GM19240 (cell line): ENCODE measurements at regions not wholly inside any gene's neighbourhood (a gene's known extent, or its start where the extent isn't known, plus 50 kb on each side); places are given as distances from the start of the nearest gene placed in this dataset.
"Not testable (repeated sequence)": the region's sequence is repeated elsewhere in the genome, so short reads cannot be mapped to it uniquely, and the experiment has no call there.

Experiments
- DNase-seq: peaks from one replicate; pipeline ENCODE4 v3.0.0; 2011; ENCODE audit warnings: low spot score; ENCODE audit not compliant: insufficient read length

- no peak for DNase-seq
Measured at GRCh38 chr12:76664731-76665130, 99.2 kb upstream of the ZDHHC17 start.

GRCh38 chr12:76666290-76666835, 97.6 kb upstream of the ZDHHC17 start:
- no peak for DNase-seq

GRCh38 chr12:76669981-76670380, 93.9 kb upstream of the ZDHHC17 start:
- no peak for DNase-seq

- DNase-seq = no peak
Measured at GRCh38 chr12:76670776-76671175, 93.1 kb upstream of the ZDHHC17 start.

DNA sequence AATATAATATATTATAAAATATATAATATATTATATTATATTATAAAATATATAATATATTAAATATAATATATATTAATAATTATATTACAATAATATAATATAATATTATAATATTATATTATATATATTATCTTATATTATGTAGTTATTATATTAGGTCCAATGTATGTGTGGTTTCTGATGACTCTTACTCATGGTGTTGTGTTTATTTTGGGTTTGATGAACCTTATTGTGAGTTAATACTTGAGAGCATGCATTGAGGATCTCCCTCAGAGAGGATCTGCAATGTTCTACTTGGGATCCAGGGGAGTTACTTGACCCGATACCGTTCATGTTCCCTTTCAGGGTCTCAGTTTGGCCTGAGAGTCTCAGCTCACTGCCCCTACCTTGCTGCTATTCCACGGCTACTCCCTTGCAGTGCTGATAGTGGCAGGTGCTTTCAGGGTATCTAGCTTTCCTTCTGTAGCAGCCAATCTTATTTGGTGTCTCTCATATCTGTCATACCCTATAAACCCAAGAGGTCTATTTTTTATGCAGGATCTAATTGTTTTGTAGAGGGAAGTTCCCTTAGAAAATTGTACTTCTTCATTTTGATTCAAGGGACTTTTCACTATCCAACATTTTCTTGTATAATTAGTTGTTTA, 89.1 kb upstream of the ZDHHC17 start:
- DNase-seq = no peak

DNA sequence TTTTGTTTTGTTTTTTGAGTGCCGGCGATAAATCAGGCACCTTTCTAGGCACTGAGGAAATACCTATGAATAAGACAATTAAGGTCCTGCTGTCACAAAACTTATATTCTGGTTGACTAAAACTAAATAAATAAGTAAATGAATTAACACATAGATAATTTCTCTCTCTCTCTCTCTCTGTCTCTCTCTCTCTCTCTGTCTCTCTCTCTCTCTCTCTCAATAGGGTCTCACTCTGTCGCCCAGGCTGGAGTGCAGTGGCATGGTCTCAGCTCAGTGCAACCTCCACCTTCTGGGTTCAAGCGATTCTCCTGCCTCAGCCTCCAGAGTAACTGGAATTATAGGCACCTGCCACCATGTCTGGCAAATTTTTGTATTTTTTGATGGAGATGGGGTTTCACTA, 87.7 kb upstream of the ZDHHC17 start:
- not testable (repeated sequence) for DNase-seq

DNA sequence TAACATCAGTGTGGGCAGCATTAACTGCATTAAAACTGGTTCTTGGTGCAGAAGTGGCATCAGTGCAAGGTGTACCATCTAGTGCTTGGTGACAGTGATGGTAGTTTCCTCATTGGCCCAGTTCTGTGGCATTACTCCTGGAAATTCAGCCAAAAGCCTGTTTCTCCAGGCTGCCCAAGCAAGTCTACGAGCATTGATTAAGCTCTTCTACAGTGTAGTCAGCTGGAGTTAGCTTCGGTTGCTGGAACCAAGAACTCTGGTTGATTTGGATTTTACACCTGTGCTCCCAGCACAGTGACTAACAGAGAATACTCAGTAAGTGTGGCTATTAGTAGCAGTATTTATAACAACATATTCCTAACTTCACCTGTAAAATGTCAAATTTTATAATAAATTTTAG, 84.9 kb upstream of the ZDHHC17 start:
- no peak for DNase-seq

DNA sequence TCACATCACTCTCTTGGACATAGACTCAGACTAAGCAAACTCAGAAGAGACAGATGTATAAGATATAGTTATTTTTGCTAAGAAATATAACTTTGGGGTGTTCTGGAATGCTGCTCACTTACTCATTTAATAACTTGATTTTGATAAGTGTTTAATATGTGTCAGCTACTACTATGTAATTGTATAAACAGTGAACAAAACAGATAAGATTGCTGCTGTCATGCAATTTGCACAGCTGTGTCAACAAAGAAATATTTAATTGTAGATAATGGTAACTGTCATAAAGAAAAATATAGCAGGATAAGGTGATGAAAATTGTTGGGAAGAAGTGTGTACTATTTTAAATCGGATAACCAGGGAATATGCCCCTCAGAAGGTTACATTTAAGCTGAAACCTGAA, 84.1 kb upstream of the ZDHHC17 start:
- DNase-seq = no peak

DNA sequence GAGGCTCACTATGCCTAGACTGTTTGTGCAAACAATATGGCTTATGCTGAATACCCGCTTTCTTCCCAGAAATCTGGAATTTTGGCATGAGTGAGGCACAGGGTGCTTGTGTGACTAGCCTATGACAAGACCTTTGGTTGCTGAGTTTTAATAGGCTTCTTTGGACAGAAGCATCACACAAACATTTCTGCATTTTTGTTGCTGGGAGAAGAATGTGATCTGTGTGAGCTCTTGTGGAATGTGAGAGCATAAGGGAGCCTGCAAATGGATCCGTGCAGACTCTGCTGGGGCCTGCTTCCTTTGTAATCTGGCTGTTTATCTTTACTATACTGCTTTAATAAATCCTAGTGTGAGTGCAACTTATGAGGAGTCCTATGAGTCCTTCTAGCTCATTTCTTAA, 83.0 kb upstream of the ZDHHC17 start:
- no peak for DNase-seq

DNA sequence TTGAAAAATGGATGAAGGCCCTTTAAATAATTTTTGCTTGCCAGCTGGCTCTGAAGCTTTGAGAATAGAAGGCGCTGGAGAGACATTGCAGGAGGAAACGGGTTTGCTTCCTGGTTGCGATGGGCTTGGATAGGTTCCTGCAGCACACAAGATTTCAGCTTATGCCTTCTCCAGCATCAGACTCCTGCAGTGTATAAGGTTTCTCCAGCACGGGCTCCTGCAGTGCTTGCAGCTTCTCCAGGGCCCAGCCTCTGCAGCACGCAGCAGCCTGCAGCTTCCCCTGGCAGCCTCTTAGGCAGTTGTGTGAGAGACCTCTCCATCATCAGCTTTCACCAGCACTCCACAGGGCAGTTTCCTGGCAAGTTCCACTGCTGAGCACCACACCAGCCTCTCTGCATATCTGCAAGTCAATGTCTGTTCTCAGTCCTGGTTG, 78.7 kb upstream of the ZDHHC17 start:
- DNase-seq = no peak

DNA sequence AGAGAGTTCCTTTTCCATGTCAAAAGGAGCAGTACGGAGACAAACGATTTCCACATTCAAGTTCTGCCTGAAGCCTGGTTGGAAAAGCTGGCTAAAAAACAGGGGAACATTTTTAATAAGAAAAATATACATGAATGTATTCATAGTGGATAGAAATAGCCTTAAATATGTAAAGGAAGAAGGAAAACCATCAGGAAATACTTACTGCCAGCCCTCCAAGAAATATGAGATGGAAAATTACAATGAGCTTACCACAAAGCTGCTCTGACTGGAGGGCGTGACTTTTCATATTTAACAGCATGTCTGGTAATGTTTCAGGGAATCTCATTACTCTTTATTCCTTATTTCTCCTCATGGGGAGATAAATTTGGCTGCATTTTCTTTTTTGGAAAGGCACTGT, 75.9 kb upstream of the ZDHHC17 start:
- no peak for DNase-seq

GRCh38 chr12:76688631-76689030, 75.3 kb upstream of the ZDHHC17 start:
- no peak for DNase-seq

DNA sequence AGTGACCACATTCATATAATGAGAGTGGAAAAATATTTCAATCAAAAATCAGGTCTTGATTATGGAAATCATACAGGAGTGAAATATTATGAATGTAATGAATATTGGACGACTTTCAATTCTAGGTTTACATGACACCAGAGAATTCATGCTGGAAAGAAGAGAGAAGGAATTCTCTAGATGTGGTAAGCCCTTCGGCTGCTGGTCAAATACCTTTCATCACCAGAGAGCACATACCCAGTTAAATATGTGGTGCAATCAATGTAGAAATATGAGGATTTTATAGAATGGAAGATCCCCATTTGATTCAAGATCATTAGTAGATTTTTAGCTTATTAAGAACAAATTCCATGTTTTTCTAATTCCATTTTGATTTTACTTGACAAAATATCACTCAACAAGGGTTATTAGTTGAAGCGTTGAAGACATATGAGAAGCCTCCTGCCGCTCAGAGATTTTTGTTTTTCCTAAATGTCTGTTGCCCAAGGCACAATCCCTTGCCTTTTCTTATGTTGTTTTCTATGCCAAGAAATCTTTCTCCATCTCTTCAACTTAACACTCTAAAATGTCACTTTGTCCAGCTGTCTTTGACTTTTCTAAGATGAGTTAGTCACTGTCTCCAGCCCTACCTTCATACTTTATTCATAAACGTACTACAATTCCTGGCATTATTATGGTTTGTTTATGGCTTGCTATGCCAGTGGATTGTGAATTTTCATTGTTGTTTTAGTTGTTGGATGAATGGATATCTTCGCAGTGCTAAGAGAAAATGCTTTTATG, 72.8 kb upstream of the ZDHHC17 start:
- no peak for DNase-seq

GRCh38 chr12:76692846-76693245, 71.1 kb upstream of the ZDHHC17 start:
- no peak for DNase-seq

DNA sequence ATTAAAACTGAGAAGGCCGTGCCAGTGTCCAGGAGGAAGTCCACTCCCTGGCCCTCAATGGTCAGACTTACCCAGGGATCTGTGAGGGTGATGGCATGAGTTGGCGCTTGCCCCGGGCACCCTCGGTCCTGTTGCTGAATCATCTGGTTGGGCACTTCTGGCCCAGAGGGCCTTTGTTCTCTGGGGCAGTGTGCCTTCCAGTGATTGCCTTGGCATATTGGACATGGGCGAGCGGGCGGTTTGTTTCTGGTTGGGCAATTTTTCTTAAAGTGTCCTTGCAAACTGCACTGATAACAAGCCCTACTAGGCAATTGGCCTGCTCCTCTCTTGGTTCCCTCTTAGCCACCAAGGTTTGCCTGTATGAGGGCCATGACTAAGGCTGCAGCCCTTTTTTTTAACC, 69.5 kb upstream of the ZDHHC17 start:
- DNase-seq = no peak

DNA sequence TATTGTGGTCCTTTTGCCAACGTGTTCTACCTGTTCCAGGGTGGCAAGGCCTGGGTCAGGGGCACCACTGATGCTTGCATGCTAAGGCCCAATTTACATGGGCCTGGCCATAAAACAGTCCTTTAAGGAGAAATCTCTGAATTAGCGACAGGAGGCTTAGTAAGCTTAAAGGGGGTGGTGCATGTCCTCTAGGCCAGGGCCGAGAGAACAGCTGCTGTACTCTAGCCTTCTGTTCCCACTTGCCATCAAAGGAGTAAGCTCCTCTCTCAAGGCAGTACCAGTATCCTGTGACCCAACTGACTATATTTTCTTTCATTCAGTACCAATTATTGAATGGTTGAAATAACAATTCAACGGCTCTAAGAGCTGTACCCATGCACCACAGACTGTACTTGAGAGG, 67.7 kb upstream of the ZDHHC17 start:
- DNase-seq = no peak

DNA sequence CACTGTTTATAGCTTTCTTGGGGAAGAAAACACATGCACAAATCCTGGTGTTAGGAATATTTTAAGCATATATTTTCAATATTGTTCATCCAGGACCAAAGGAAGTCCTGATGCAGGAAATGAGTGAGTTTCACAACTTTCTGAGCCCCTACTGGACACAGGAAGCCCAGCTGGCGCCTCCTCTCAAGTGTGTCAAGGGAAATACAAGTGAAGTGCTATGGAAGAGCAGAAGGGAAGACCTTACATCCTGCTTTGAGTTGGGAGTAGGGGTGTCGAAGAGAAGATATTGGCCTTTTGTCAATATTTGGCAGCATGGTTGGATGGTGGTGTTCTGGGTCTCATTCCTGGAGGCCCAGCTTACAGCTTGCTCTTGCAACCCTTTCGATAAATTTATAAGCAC, 66.1 kb upstream of the ZDHHC17 start:
- DNase-seq = no peak

DNA sequence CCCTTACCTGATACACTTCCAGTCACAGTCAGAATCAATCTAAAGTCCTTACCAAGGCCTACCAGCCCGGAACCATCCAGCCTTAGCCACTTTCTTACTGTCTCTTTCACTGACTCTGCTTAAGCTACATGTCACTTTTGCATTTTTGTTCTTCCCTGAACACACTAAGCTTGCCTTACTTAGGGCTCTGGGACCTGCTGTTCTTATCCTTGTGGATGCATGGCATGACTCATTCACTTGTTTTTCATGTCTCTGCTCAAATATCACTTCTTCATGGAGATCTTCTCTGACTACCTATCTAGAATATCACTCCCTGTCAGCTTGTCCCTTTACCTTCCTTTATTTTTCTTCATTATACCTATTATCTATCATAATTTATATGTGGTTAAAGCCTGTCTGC, 65.6 kb upstream of the ZDHHC17 start:
- DNase-seq = no peak

DNA sequence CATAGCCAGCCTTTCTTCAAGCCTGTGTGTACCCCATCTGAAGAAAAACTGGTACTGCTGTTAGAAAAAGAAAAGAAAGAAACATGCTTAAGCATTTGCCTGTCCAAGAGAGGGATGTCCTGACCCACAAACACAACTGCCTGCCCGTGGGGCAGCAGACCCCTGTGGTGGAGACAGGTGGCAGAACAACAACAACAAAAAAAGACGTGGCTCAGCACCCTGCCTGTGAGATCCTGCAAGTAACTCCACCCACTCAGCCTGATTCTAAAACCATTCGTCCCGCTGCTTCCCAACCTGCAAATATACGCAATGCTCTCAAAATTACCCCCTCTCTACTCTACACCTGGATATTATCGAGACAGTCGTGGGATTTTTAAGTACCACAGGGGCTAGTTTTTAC, 64.9 kb upstream of the ZDHHC17 start:
- no peak for DNase-seq

- DNase-seq = no peak
Measured at GRCh38 chr12:76701690-76702089, 62.2 kb upstream of the ZDHHC17 start.

- no peak for DNase-seq
Measured at GRCh38 chr12:76702946-76703345, 61.0 kb upstream of the ZDHHC17 start.

GRCh38 chr12:76704693-76705092, 59.2 kb upstream of the ZDHHC17 start:
- no peak for DNase-seq

DNA sequence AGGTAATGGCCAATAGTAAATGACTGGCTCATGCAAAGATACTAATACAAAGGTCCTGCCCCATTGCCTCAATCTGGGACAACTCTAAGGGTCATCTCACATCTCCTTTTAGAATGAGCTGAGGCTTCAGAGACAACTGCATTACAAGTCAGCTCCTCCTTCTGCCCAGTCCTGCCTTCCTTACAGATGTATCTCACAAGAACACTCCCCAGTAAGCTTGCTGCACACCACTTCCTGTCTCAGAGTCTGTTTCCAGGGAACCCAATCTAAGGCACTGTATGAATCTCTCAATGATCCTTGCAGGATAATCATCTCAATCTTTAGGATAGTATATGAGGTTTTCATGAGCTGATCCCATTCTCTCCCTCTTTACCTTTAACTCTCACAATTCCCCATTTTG, 57.8 kb upstream of the ZDHHC17 start:
- DNase-seq = no peak
